Mucosa of stomach (tissue), 1 donor: ENCODE measurements at regions not wholly inside any gene's neighbourhood (a gene's known extent, or its start where the extent isn't known, plus 50 kb on each side); places are given as distances from the start of the nearest gene placed in this dataset.
"Not testable (repeated sequence)": the region's sequence is repeated elsewhere in the genome, so short reads cannot be mapped to it uniquely, and the experiment has no call there.

Experiments used
- H3K27me3 ChIP-seq: one replicate; pipeline ENCODE4 v1.7.0; 2013; ENCODE audit warnings: mild to moderate bottlenecking, low read length; ENCODE audit not compliant: control insufficient read depth, insufficient read depth
- H3K36me3 ChIP-seq: one replicate; pipeline ENCODE4 v1.7.0; 2013; ENCODE audit warnings: low read length; ENCODE audit not compliant: control insufficient read depth, insufficient read depth
- H3K4me1 ChIP-seq: one replicate; pipeline ENCODE4 v1.7.0; 2013; ENCODE audit warnings: mild to moderate bottlenecking, low read length; ENCODE audit not compliant: control insufficient read depth, insufficient read depth
- H3K4me3 ChIP-seq: one replicate; pipeline ENCODE4 v1.7.0; 2013; ENCODE audit warnings: low read length
- H3K9ac ChIP-seq: one replicate; pipeline ENCODE4 v1.7.0; 2013; ENCODE audit warnings: mild to moderate bottlenecking, low read length, moderate library complexity
- H3K9me3 ChIP-seq: one replicate; pipeline ENCODE4 v1.7.0; 2013; ENCODE audit warnings: mild to moderate bottlenecking, low read length, moderate library complexity; ENCODE audit not compliant: control insufficient read depth
- donor health status: Pancreatic carcinoma.

- peaks cover 6% of the 10 kb centered on the region for H3K9me3 ChIP-seq
- H3K9ac ChIP-seq = no peak overlapping the region
- H3K4me1 ChIP-seq = no peaks in the 10 kb centered on the region
Measured at GRCh38 chr12:34303091-34303870, 281.0 kb downstream of the ALG10 start.

GRCh38 chr12:34304001-34304400, 281.7 kb downstream of the ALG10 start:
- Histone ChIP-seq H3K36me3 (no peaks in the 10 kb centered on the region), H3K27me3 (no peaks in the 10 kb centered on the region), H3K9ac (no peak overlapping the region), H3K4me1 (no peaks in the 10 kb centered on the region), H3K4me3 (no peak overlapping the region), H3K9me3 (peaks cover 6% of the 10 kb centered on the region)

More at GRCh38 chr12:34303091-34303870, 281.0 kb downstream of the ALG10 start:
- Histone ChIP-seq H3K27me3 (no peaks in the 10 kb centered on the region), H3K36me3 (no peaks in the 10 kb centered on the region), H3K4me3 (no peak overlapping the region)

- H3K9me3 ChIP-seq = peaks cover 6% of the 10 kb centered on the region
- H3K4me3 ChIP-seq = no peak overlapping the region
- H3K4me1 ChIP-seq = no peaks in the 10 kb centered on the region
- no peak overlapping the region for H3K9ac ChIP-seq
- H3K27me3 ChIP-seq = no peaks in the 10 kb centered on the region
- H3K36me3 ChIP-seq = no peaks in the 10 kb centered on the region
Measured at GRCh38 chr12:34304546-34304945, 282.2 kb downstream of the ALG10 start.

GRCh38 chr12:34305176-34305575, 282.9 kb downstream of the ALG10 start:
- H3K9me3 ChIP-seq = peaks cover 6% of the 10 kb centered on the region
- no peaks in the 10 kb centered on the region for H3K4me1 ChIP-seq
- no peak overlapping the region for H3K9ac ChIP-seq
- no peak overlapping the region for H3K4me3 ChIP-seq
- H3K36me3 ChIP-seq = no peaks in the 10 kb centered on the region
- no peaks in the 10 kb centered on the region for H3K27me3 ChIP-seq

- H3K36me3 ChIP-seq = no peaks in the 10 kb centered on the region
- H3K9me3 ChIP-seq = no peaks in the 10 kb centered on the region
- H3K4me3 ChIP-seq = no peak overlapping the region
- H3K9ac ChIP-seq = no peak overlapping the region
- no peaks in the 10 kb centered on the region for H3K4me1 ChIP-seq
- no peaks in the 10 kb centered on the region for H3K27me3 ChIP-seq
Measured at GRCh38 chr12:34306133-34306830, 284.0 kb downstream of the ALG10 start.

GRCh38 chr12:34309806-34310804, 287.8 kb downstream of the ALG10 start:
- H3K36me3 ChIP-seq, H3K4me3 ChIP-seq, H3K27me3 ChIP-seq, H3K9ac ChIP-seq, H3K9me3 ChIP-seq, H3K4me1 ChIP-seq: not testable (repeated sequence)

- Histone ChIP-seq H3K27me3 (no peaks in the 10 kb centered on the region), H3K9ac (no peak overlapping the region)
Measured at GRCh38 chr12:34311337-34311736, 289.0 kb downstream of the ALG10 start.

GRCh38 chr12:34327671-34328070, 305.4 kb downstream of the ALG10 start:
- Histone ChIP-seq H3K9me3 (no peaks in the 10 kb centered on the region), H3K9ac (no peak overlapping the region), H3K27me3 (no peaks in the 10 kb centered on the region), H3K4me3 (no peak overlapping the region), H3K36me3 (no peaks in the 10 kb centered on the region), H3K4me1 (no peaks in the 10 kb centered on the region)

More at GRCh38 chr12:34311337-34311736, 289.0 kb downstream of the ALG10 start:
- H3K4me3 ChIP-seq = no peak overlapping the region
- H3K9me3 ChIP-seq = no peaks in the 10 kb centered on the region
- no peaks in the 10 kb centered on the region for H3K4me1 ChIP-seq
- H3K36me3 ChIP-seq = no peaks in the 10 kb centered on the region

- Histone ChIP-seq H3K36me3 (no peaks in the 10 kb centered on the region), H3K9me3 (no peaks in the 10 kb centered on the region), H3K9ac (no peak overlapping the region), H3K27me3 (no peaks in the 10 kb centered on the region), H3K4me1 (no peaks in the 10 kb centered on the region), H3K4me3 (no peak overlapping the region)
Measured at GRCh38 chr12:34333337-34333736, 311.0 kb downstream of the ALG10 start.

- Histone ChIP-seq H3K4me3 (no peak overlapping the region), H3K4me1 (no peaks in the 10 kb centered on the region), H3K9me3 (no peaks in the 10 kb centered on the region), H3K9ac (no peak overlapping the region), H3K36me3 (no peaks in the 10 kb centered on the region), H3K27me3 (no peaks in the 10 kb centered on the region)
Measured at GRCh38 chr12:34334538-34334937, 312.2 kb downstream of the ALG10 start.

- no peak overlapping the region for H3K4me3 ChIP-seq
- H3K27me3 ChIP-seq = no peaks in the 10 kb centered on the region
- H3K4me1 ChIP-seq = no peaks in the 10 kb centered on the region
- no peaks in the 10 kb centered on the region for H3K9me3 ChIP-seq
- H3K9ac ChIP-seq = no peak overlapping the region
- H3K36me3 ChIP-seq = no peaks in the 10 kb centered on the region
Measured at GRCh38 chr12:34334953-34335743, 312.9 kb downstream of the ALG10 start.
